ENCODE measurements at regions not wholly inside any gene's neighbourhood (a gene's known extent, or its start where the extent isn't known, plus 50 kb on each side); places are given as distances from the start of the nearest gene placed in this dataset.

- no peak for DNase-seq (ENCODE audit: low read depth)
- no peak overlapping the region for H3K4me3 ChIP-seq (ENCODE audit: low read depth, low read length)
- TF ChIP-seq, protein P1, sequence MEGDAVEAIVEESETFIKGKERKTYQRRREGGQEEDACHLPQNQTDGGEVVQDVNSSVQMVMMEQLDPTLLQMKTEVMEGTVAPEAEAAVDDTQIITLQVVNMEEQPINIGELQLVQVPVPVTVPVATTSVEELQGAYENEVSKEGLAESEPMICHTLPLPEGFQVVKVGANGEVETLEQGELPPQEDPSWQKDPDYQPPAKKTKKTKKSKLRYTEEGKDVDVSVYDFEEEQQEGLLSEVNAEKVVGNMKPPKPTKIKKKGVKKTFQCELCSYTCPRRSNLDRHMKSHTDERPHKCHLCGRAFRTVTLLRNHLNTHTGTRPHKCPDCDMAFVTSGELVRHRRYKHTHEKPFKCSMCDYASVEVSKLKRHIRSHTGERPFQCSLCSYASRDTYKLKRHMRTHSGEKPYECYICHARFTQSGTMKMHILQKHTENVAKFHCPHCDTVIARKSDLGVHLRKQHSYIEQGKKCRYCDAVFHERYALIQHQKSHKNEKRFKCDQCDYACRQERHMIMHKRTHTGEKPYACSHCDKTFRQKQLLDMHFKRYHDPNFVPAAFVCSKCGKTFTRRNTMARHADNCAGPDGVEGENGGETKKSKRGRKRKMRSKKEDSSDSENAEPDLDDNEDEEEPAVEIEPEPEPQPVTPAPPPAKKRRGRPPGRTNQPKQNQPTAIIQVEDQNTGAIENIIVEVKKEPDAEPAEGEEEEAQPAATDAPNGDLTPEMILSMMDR (IDR thresholded peaks at IDR 0.05; ENCODE audit: control insufficient read depth, extremely low read depth, insufficient read depth): no peak
These were observed 789.6 kb downstream of the TBC1D22A start for GRCh38 chr22:47552024-47552423.

GRCh38 chr22:47551431-47551775 is 789.0 kb downstream of the TBC1D22A start:
- TF ChIP-seq, protein P1 (IDR thresholded peaks at IDR 0.05; ENCODE audit: control insufficient read depth, extremely low read depth, insufficient read depth): no peak
- DNase-seq (ENCODE audit: low read depth): no peak
- H3K4me3 ChIP-seq (ENCODE audit: low read depth, low read length): no peak overlapping the region

GRCh38 chr22:47550524-47551430 is 788.3 kb downstream of the TBC1D22A start:
- H3K4me3 ChIP-seq (ENCODE audit: low read depth, low read length): no peak overlapping the region
- TF ChIP-seq, protein P1 (IDR thresholded peaks at IDR 0.05; ENCODE audit: control insufficient read depth, extremely low read depth, insufficient read depth): no peak
- DNase-seq (ENCODE audit: low read depth): no peak

DNA sequence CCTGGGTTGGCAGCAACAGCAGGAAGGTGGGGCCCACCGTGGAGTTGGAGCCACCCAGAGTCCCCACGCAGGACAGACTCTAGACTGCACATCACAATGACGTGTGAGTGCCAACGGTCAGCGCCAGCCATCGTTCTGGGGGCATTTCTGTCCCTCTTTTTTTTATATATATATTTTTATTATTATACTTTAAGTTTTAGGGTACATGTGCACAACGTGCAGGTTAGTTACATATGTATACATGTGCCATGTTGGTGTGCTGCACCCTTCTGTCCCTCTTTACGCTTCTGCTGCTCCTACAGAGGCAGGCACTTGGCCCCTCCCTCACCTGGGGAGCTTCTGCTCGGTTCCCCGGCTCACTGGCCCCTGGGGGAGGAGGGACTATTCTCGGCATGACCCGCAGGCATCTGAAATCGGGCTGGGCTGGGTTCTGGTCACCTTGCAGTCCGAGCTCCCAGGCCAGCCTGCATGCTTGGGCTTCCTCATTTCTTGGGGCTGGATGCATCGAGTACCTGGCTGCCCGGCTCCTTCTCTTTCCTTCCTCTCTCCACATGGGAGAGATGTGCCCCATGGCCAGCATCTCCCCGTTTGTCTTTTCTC is 787.4 kb downstream of the TBC1D22A start:
- no peak for DNase-seq (ENCODE audit: low read depth)
- no peak overlapping the region for H3K4me3 ChIP-seq (ENCODE audit: low read depth, low read length)
- TF ChIP-seq, protein P1 (IDR thresholded peaks at IDR 0.05; ENCODE audit: control insufficient read depth, extremely low read depth, insufficient read depth): no peak

DNA sequence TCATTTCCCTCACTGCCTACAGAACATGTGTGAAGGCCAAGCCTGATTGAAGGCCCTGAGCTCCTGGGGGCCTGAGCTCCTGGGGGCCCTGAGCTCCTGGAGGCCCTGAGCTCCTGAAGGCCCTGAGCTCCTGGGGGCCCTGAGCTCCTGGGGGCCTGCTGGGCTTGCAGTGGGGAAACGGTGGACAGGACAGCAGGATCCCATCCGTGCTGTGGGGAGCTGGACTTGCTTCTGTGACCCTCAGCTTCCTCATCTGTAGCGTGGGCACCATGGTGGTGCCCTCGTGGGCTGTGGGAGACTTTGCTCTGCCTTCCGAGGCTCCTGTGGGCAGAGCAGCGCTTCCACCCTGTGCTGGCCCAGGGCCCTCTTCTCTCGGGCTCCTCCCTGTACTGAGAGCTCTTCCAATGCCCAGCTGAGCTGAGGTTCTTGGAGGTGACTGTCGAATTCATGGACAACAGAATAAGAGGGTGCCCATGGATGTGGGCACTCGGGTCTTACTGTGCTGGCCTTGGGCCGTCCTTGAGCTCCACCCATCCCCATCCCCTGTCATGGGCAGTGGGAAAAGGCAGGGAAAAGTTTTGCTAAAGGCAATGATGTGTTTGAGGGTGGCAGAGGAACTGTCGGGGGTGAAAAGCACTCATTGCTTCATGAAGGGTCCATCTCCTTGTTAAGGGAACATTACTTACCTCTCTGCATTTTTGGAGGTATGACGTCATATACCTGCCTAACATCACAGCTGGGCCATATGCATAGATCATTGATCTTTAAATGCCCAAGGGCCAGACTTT is 786.7 kb downstream of the TBC1D22A start:
- TF ChIP-seq, protein P1 (IDR thresholded peaks at IDR 0.05; ENCODE audit: control insufficient read depth, extremely low read depth, insufficient read depth): no peak
- no peak for DNase-seq (ENCODE audit: low read depth)
- H3K4me3 ChIP-seq (ENCODE audit: low read depth, low read length): no peak overlapping the region

DNA sequence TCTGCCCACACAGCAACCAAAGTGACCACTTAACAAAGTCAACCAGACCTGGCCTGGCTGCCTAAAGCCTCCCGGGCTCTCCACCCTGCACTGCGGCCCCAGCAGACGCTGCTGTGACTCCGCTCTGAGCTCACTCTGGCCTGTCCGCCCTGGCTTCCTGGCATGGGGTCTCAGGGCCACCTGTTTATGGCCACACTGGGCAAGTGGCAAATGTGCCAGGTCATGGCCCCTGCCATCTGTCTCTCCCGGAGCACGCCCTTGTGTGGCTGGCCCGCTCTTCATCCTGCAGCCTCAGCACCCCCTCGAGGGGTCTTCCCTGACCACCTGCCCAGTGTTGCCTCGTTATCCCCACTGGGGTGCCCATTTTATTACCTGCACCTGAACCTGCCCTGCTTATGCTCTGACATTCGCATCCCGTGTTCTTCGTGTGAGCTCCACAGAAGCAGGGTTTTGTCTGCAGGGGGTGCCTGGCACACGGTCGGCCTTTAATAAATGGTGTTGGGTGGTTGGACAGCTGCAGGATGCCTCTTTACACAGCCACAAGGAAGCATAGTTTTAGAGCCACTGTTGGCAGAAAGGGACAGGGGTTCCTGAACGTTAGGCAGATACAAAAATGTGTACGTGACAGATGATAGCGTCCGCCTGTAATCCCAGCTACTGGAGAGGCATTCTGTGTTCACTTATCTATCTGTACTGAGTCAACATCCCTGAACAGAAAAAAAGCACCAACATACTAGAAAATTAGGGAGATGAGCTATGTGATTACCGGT is 785.6 kb downstream of the TBC1D22A start:
- no peak for DNase-seq (ENCODE audit: low read depth)
- no peak overlapping the region for H3K4me3 ChIP-seq (ENCODE audit: low read depth, low read length)
- TF ChIP-seq, protein P1 (IDR thresholded peaks at IDR 0.05; ENCODE audit: control insufficient read depth, extremely low read depth, insufficient read depth): no peak
